A549 (cell line): ENCODE measurements at regions not wholly inside any gene's neighbourhood (a gene's known extent, or its start where the extent isn't known, plus 50 kb on each side); places are given as distances from the start of the nearest gene placed in this dataset.

ENCODE experiments used
- CBX2 ChIP-seq: fragments of 200-600 bp; sonication (generic); IDR thresholded peaks from 2 replicates; pipeline ENCODE4 v1.6.1; 2016; ENCODE audit warnings: low read depth, mild to moderate bottlenecking, borderline replicate concordance
- CHD2 ChIP-seq: fragments of 150-350 bp; IDR thresholded peaks from 2 replicates; pipeline ENCODE4 v1.6.1; 2014; ENCODE audit warnings: low read length; ENCODE audit not compliant: partially characterized antibody
- KDM1A ChIP-seq: fragments of 200-600 bp; sonication (generic); IDR thresholded peaks from 2 replicates; pipeline ENCODE4 v1.6.1; 2016; ENCODE audit warnings: low read depth, mild to moderate bottlenecking
- MAX ChIP-seq: IDR thresholded peaks from 2 replicates; pipeline ENCODE4 v1.6.1; 2012
- MAZ ChIP-seq: fragments of 150-350 bp; IDR thresholded peaks from 2 replicates; pipeline ENCODE4 v1.6.1; 2014; ENCODE audit warnings: antibody characterized with exemption, low read depth, low read length, borderline replicate concordance
- POLR2A ChIP-seq: IDR thresholded peaks from 2 replicates; pipeline ENCODE4 v1.6.1; 2012; ENCODE audit warnings: mild to moderate bottlenecking, low read length
- RAD21 ChIP-seq, 2 experiments: fragments of >200 bp in 1 of 2; sonication (Bioruptor Twin) in 1 of 2; formaldehyde crosslinking in 1 of 2; IDR thresholded peaks in 1 of 2; conservative IDR thresholded peaks in 1 of 2; 2 replicates in 1 of 2; 3 replicates in 1 of 2; pipeline ENCODE4 v1.6.1; 2012 to 2018; ENCODE audit warnings: inconsistent platforms in 1 of 2
- RFX5 ChIP-seq: fragments of 450-650 bp; IDR thresholded peaks from 2 replicates; pipeline ENCODE4 v1.7.1; 2014; ENCODE audit warnings: antibody characterized with exemption, mild to moderate bottlenecking, moderate library complexity
- RNF2 ChIP-seq: fragments of 200-600 bp; sonication (generic); IDR thresholded peaks from 2 replicates; pipeline ENCODE4 v1.6.1; 2016; ENCODE audit warnings: low read depth, mild to moderate bottlenecking, antibody characterized with exemption, moderate library complexity, borderline replicate concordance
- TFCP2L1 ChIP-seq: fragments of 250-450 bp; sonication (Bioruptor Pico); IDR thresholded peaks from 2 replicates; pipeline ENCODE4 v1.5.0; 2021; ENCODE audit warnings: mild to moderate bottlenecking
- TF ChIP-seq, protein P1 (sequence below): fragments of 450-650 bp; IDR thresholded peaks from 2 replicates; pipeline ENCODE4 v1.6.1; 2014; ENCODE audit warnings: antibody characterized with exemption
- TF ChIP-seq, protein P2 (sequence below): fragments of >200 bp; sonication (Bioruptor Twin); formaldehyde crosslinking; IDR thresholded peaks from 3 replicates; pipeline ENCODE4 v1.5.1; 2016
- TF ChIP-seq, protein P3 (sequence below): fragments of 200-600 bp; sonication (generic); IDR thresholded peaks from 2 replicates; pipeline ENCODE4 v1.6.1; 2016; ENCODE audit warnings: antibody characterized with exemption, mild to moderate bottlenecking, moderate library complexity
- TF ChIP-seq, protein P4 (sequence below): fragments of 250-450 bp; sonication (Bioruptor Pico); IDR thresholded peaks from 2 replicates; pipeline ENCODE4 v1.5.0; 2021; ENCODE audit warnings: mild to moderate bottlenecking, moderate library complexity, borderline replicate concordance

DNA sequence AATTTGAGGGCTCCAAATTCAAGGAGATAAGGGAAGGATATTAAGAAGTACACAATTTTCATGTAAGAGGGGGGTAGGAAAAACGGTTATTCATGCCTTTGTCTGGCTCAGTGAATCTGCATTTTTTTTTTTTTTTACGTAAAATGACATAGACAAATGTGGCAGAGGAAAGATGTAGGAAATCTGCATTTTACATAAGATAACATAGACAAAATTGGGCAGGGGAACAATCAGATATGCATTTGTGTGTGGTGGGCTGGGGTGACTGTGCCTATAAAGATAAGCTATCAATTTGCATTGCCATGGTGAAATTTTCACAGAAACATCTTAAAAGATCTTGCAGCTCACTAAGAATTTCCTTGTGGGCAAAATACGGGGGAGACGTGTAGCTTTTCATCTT, 92.7 kb upstream of the GPR141 start:
- TF ChIP-seq RFX5 (no peak), POLR2A (no peak), CHD2 (no peak), MAX (no peak), TFCP2L1 (CRISPR knock-in tag) (no peak), MAZ (no peak), RAD21 (conservative IDR thresholded peaks at IDR 0.05 in 1 of 2, IDR thresholded peaks at IDR 0.05 in 1 of 2) (no peak), RNF2 (no peak), CBX2 (no peak), KDM1A (no peak)
- TF ChIP-seq, protein P1, sequence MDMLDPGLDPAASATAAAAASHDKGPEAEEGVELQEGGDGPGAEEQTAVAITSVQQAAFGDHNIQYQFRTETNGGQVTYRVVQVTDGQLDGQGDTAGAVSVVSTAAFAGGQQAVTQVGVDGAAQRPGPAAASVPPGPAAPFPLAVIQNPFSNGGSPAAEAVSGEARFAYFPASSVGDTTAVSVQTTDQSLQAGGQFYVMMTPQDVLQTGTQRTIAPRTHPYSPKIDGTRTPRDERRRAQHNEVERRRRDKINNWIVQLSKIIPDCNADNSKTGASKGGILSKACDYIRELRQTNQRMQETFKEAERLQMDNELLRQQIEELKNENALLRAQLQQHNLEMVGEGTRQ: no peak
- TF ChIP-seq, protein P2, sequence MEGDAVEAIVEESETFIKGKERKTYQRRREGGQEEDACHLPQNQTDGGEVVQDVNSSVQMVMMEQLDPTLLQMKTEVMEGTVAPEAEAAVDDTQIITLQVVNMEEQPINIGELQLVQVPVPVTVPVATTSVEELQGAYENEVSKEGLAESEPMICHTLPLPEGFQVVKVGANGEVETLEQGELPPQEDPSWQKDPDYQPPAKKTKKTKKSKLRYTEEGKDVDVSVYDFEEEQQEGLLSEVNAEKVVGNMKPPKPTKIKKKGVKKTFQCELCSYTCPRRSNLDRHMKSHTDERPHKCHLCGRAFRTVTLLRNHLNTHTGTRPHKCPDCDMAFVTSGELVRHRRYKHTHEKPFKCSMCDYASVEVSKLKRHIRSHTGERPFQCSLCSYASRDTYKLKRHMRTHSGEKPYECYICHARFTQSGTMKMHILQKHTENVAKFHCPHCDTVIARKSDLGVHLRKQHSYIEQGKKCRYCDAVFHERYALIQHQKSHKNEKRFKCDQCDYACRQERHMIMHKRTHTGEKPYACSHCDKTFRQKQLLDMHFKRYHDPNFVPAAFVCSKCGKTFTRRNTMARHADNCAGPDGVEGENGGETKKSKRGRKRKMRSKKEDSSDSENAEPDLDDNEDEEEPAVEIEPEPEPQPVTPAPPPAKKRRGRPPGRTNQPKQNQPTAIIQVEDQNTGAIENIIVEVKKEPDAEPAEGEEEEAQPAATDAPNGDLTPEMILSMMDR: no peak
- TF ChIP-seq, protein P3, sequence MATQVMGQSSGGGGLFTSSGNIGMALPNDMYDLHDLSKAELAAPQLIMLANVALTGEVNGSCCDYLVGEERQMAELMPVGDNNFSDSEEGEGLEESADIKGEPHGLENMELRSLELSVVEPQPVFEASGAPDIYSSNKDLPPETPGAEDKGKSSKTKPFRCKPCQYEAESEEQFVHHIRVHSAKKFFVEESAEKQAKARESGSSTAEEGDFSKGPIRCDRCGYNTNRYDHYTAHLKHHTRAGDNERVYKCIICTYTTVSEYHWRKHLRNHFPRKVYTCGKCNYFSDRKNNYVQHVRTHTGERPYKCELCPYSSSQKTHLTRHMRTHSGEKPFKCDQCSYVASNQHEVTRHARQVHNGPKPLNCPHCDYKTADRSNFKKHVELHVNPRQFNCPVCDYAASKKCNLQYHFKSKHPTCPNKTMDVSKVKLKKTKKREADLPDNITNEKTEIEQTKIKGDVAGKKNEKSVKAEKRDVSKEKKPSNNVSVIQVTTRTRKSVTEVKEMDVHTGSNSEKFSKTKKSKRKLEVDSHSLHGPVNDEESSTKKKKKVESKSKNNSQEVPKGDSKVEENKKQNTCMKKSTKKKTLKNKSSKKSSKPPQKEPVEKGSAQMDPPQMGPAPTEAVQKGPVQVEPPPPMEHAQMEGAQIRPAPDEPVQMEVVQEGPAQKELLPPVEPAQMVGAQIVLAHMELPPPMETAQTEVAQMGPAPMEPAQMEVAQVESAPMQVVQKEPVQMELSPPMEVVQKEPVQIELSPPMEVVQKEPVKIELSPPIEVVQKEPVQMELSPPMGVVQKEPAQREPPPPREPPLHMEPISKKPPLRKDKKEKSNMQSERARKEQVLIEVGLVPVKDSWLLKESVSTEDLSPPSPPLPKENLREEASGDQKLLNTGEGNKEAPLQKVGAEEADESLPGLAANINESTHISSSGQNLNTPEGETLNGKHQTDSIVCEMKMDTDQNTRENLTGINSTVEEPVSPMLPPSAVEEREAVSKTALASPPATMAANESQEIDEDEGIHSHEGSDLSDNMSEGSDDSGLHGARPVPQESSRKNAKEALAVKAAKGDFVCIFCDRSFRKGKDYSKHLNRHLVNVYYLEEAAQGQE: no peak
- TF ChIP-seq, protein P4, sequence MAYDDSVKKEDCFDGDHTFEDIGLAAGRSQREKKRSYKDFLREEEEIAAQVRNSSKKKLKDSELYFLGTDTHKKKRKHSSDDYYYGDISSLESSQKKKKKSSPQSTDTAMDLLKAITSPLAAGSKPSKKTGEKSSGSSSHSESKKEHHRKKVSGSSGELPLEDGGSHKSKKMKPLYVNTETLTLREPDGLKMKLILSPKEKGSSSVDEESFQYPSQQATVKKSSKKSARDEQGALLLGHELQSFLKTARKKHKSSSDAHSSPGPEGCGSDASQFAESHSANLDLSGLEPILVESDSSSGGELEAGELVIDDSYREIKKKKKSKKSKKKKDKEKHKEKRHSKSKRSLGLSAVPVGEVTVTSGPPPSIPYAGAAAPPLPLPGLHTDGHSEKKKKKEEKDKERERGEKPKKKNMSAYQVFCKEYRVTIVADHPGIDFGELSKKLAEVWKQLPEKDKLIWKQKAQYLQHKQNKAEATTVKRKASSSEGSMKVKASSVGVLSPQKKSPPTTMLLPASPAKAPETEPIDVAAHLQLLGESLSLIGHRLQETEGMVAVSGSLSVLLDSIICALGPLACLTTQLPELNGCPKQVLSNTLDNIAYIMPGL (CRISPR knock-in tag): no peak
